GM21390 (cell line): ENCODE measurements at regions not wholly inside any gene's neighbourhood (a gene's known extent, or its start where the extent isn't known, plus 50 kb on each side); places are given as distances from the start of the nearest gene placed in this dataset.

Experiments used
- ATAC-seq: cut with Tn5 transposase; IDR thresholded peaks from one replicate; pipeline ENCODE4 v1.9.1; 2021; ENCODE audit not compliant: unreplicated experiment

- ATAC-seq, result no peak
Measured at GRCh38 chr4:166335256-166335938, 462.4 kb downstream of the TLL1 start.

- ATAC-seq, result no peak
Measured at GRCh38 chr4:166341992-166342391, 469.0 kb downstream of the TLL1 start.

- ATAC-seq, result peak; percentile 67
Measured at GRCh38 chr4:166363198-166363597, 490.2 kb downstream of the TLL1 start.

- no peak for ATAC-seq
Measured at GRCh38 chr4:166366012-166366411, 493.0 kb downstream of the TLL1 start.

GRCh38 chr4:166377578-166377977 lies 504.5 kb downstream of the TLL1 start:
- no peak for ATAC-seq

- no peak for ATAC-seq
Measured at GRCh38 chr4:166386491-166387360, 513.7 kb downstream of the TLL1 start.

- ATAC-seq, result no peak
Measured at GRCh38 chr4:166391501-166391900, 518.5 kb downstream of the TLL1 start.

- ATAC-seq, result no peak
Measured at GRCh38 chr4:166399021-166399420, 526.0 kb downstream of the TLL1 start.

- no peak for ATAC-seq
Measured at GRCh38 chr4:166400270-166400894, 527.3 kb downstream of the TLL1 start.

GRCh38 chr4:166413356-166413755 lies 540.3 kb downstream of the TLL1 start:
- ATAC-seq, result no peak

GRCh38 chr4:166414431-166414830 lies 541.4 kb downstream of the TLL1 start:
- ATAC-seq, result no peak

GRCh38 chr4:166415749-166416148 lies 542.7 kb downstream of the TLL1 start:
- no peak for ATAC-seq

- no peak for ATAC-seq
Measured at GRCh38 chr4:166421556-166422156, 548.6 kb downstream of the TLL1 start.

- no peak for ATAC-seq
Measured at GRCh38 chr4:166422475-166422874, 549.4 kb downstream of the TLL1 start.

- no peak for ATAC-seq
Measured at GRCh38 chr4:166426300-166426863, 553.3 kb downstream of the TLL1 start.

- ATAC-seq, result no peak
Measured at GRCh38 chr4:166432125-166432524, 559.1 kb downstream of the TLL1 start.

GRCh38 chr4:166432842-166433241 lies 559.8 kb downstream of the TLL1 start:
- no peak for ATAC-seq

- no peak for ATAC-seq
Measured at GRCh38 chr4:166435449-166435848, 562.4 kb downstream of the TLL1 start.

GRCh38 chr4:166458756-166459155 lies 585.7 kb downstream of the TLL1 start:
- no peak for ATAC-seq

- no peak for ATAC-seq
Measured at GRCh38 chr4:166459621-166460020, 586.6 kb downstream of the TLL1 start.
